A549 (cell line): ENCODE measurements at regions not wholly inside any gene's neighbourhood (a gene's known extent, or its start where the extent isn't known, plus 50 kb on each side); places are given as distances from the start of the nearest gene placed in this dataset.

Experiments
- ATAC-seq, 2 experiments: fragments of 200-7000 bp in 1 of 2; fragments of >200 bp in 1 of 2; cut with Nextera tagmentation in 1 of 2; cut with Tn5 transposase in 1 of 2; 3 replicates each; pipeline versions ENCODE4 v1.8.0 to v1.9.1; 2018 to 2020; ENCODE audit warnings: mild to moderate bottlenecking in 1 of 2, moderate library complexity in 1 of 2
- CTCF ChIA-PET: fragments of 300-600 bp; sonication (Branson Sonifier 250); formaldehyde crosslinking; extraction: SDS; loops from one replicate; lab custom pipeline; 2021; ENCODE audit warnings: antibody characterized with exemption, inconsistent platforms; lab: Yijun Ruan, JAX
- POLR2A ChIA-PET: fragments of 350-600 bp; formaldehyde crosslinking; extraction: SDS; loops from one replicate; lab custom pipeline; 2021; ENCODE audit warnings: antibody characterized with exemption, inconsistent platforms; lab: Yijun Ruan, JAX
- DNase-seq, 2 experiments: peaks; one replicate each; pipeline versions ENCODE4 v3.0.0 to v3.0.0-alpha.2; 2011 to 2016; ENCODE audit warnings: low read depth in 1 of 2, low spot score in 1 of 2
- FAIRE-seq: peaks from 2 replicates; lab custom pipeline; 2011; peaks lifted over from hg19 to GRCh38; lab: Jason Lieb, UNC
- H3K27ac ChIP-seq, 2 experiments: fragments of >200 bp; sonication (Bioruptor Twin); formaldehyde crosslinking; 3 replicates each; pipeline ENCODE4 v1.5.1; 2016 to 2017
- H3K4me1 ChIP-seq: fragments of >200 bp; sonication (Bioruptor Twin); formaldehyde crosslinking; 3 replicates; pipeline ENCODE4 v1.6.1; 2016
- H3K4me2 ChIP-seq: fragments of >200 bp; sonication (Bioruptor Twin); formaldehyde crosslinking; 3 replicates; pipeline ENCODE4 v1.6.1; 2016
- H3K4me3 ChIP-seq: fragments of >200 bp; sonication (Bioruptor Twin); formaldehyde crosslinking; 3 replicates; pipeline ENCODE4 v1.5.1; 2016
- H3K9me3 ChIP-seq: fragments of >200 bp; sonication (Bioruptor Twin); formaldehyde crosslinking; 3 replicates; pipeline ENCODE4 v1.6.1; 2016
- ATOH8 ChIP-seq: fragments of 250-450 bp; sonication (Bioruptor Pico); IDR thresholded peaks from 2 replicates; pipeline ENCODE4 v1.5.0; 2020; ENCODE audit warnings: low read depth, mild to moderate bottlenecking, moderate library complexity
- BCL3 ChIP-seq: fragments of >200 bp; sonication (Bioruptor Twin); formaldehyde crosslinking; IDR thresholded peaks from 3 replicates; pipeline ENCODE4 v1.6.1; 2016
- CBX8 ChIP-seq: fragments of 200-600 bp; sonication (generic); IDR thresholded peaks from 2 replicates; pipeline ENCODE4 v1.6.1; 2016
- CEBPB ChIP-seq, 2 experiments: fragments of >200 bp in 1 of 2; sonication (Bioruptor Twin) in 1 of 2; formaldehyde crosslinking in 1 of 2; IDR thresholded peaks; 2 replicates each; pipeline ENCODE4 v1.6.1; 2012 to 2016
- EHF ChIP-seq: fragments of 250-450 bp; sonication (Bioruptor Pico); IDR thresholded peaks from 2 replicates; pipeline ENCODE4 v1.5.0; 2020; ENCODE audit warnings: mild to moderate bottlenecking
- EHMT2 ChIP-seq: fragments of 200-600 bp; sonication (generic); IDR thresholded peaks from 2 replicates; pipeline ENCODE4 v1.6.1; 2016; ENCODE audit warnings: antibody characterized with exemption, low read depth, mild to moderate bottlenecking, moderate library complexity
- ELK1 ChIP-seq: fragments of 150-350 bp; IDR thresholded peaks from 2 replicates; pipeline ENCODE4 v1.6.1; 2014; ENCODE audit warnings: low read depth, mild to moderate bottlenecking, low read length
- ESRRA ChIP-seq: fragments of 150-350 bp; IDR thresholded peaks from 2 replicates; pipeline ENCODE4 v1.6.1; 2014; ENCODE audit warnings: mild to moderate bottlenecking, low read length, borderline replicate concordance
- GATA3 ChIP-seq: IDR thresholded peaks from 2 replicates; pipeline ENCODE4 v1.6.1; 2012; ENCODE audit warnings: borderline replicate concordance
- HDAC2 ChIP-seq: fragments of 200-600 bp; sonication (generic); IDR thresholded peaks from 2 replicates; pipeline ENCODE4 v1.6.1; 2016
- HEYL ChIP-seq: fragments of 250-450 bp; sonication (Bioruptor Pico); IDR thresholded peaks from 2 replicates; pipeline ENCODE4 v1.8.0; 2021; ENCODE audit warnings: mild to moderate bottlenecking, moderate library complexity
- HOXA7 ChIP-seq: fragments of 250-450 bp; sonication (Bioruptor Pico); IDR thresholded peaks from 2 replicates; pipeline ENCODE4 v1.5.0; 2020; ENCODE audit warnings: mild to moderate bottlenecking, moderate library complexity
- HOXB13 ChIP-seq: fragments of 250-450 bp; sonication (Bioruptor Pico); IDR thresholded peaks from 2 replicates; pipeline ENCODE4 v1.5.0; 2020; ENCODE audit warnings: low read depth, mild to moderate bottlenecking, moderate library complexity
- JUN ChIP-seq, 2 experiments: fragments of >200 bp; sonication (Bioruptor Twin); formaldehyde crosslinking; IDR thresholded peaks; 2 replicates in 1 of 2; 3 replicates in 1 of 2; pipeline ENCODE4 v1.6.1; 2016 to 2017
- MAZ ChIP-seq: fragments of 150-350 bp; IDR thresholded peaks from 2 replicates; pipeline ENCODE4 v1.6.1; 2014; ENCODE audit warnings: antibody characterized with exemption, low read depth, low read length, borderline replicate concordance
- NPAS2 ChIP-seq: fragments of 250-450 bp; sonication (Bioruptor Pico); IDR thresholded peaks from 2 replicates; pipeline ENCODE4 v1.8.0; 2022; ENCODE audit warnings: mild to moderate bottlenecking, moderate library complexity, borderline replicate concordance
- POLR2A ChIP-seq: IDR thresholded peaks from 2 replicates; pipeline ENCODE4 v1.6.1; 2012; ENCODE audit warnings: mild to moderate bottlenecking, low read length
- RARB ChIP-seq: fragments of 250-450 bp; sonication (Bioruptor Pico); IDR thresholded peaks from 2 replicates; pipeline ENCODE4 v1.8.0; 2021; ENCODE audit warnings: mild to moderate bottlenecking, moderate library complexity
- RCOR1 ChIP-seq: fragments of 150-350 bp; IDR thresholded peaks from 2 replicates; pipeline ENCODE4 v1.6.1; 2014; ENCODE audit warnings: antibody characterized with exemption, low read length, low read depth
- REST ChIP-seq: fragments of 200-600 bp; sonication (generic); IDR thresholded peaks from 2 replicates; pipeline ENCODE4 v1.6.1; 2016; ENCODE audit warnings: antibody characterized with exemption, mild to moderate bottlenecking, moderate library complexity
- RNF2 ChIP-seq: fragments of 200-600 bp; sonication (generic); IDR thresholded peaks from 2 replicates; pipeline ENCODE4 v1.6.1; 2016; ENCODE audit warnings: low read depth, mild to moderate bottlenecking, antibody characterized with exemption, moderate library complexity, borderline replicate concordance
- SMC3 ChIP-seq: fragments of >200 bp; sonication (Bioruptor Twin); formaldehyde crosslinking; IDR thresholded peaks from 3 replicates; pipeline ENCODE4 v1.6.1; 2018; ENCODE audit warnings: inconsistent platforms
- ZFP36 ChIP-seq: fragments of 450-650 bp; IDR thresholded peaks from 2 replicates; pipeline ENCODE4 v1.6.1; 2014; ENCODE audit warnings: borderline replicate concordance; ENCODE audit not compliant: partially characterized antibody

- TF ChIP-seq NPAS2 (CRISPR knock-in tag) = no peak
- TF ChIP-seq SMC3 = no peak
- no peak for TF ChIP-seq ATOH8 (CRISPR knock-in tag)
- no peak for TF ChIP-seq POLR2A
- TF ChIP-seq HOXB13 = no peak
- no peak for TF ChIP-seq CBX8
- TF ChIP-seq RARB (CRISPR knock-in tag) = no peak
- Histone ChIP-seq H3K9me3 (no peaks in the 10 kb centered on the region), H3K4me1 (no peaks in the 10 kb centered on the region), H3K27ac (no peak overlapping the region), H3K4me2 (no peak overlapping the region), H3K4me3 (no peak overlapping the region)
- ATAC-seq (no peak), DNase-seq (no peak), FAIRE-seq (no peak)
- POLR2A ChIA-PET = no interaction called here
- CTCF ChIA-PET = interaction anchor here (0.6 kb wide), 1 partner anchor 60 kb away, joined by 3 read pairs; no protein-coding TSS in a partner anchor
Measured at GRCh38 chr4:92100975-92101374, 202.8 kb upstream of the GRID2 start.

GRCh38 chr4:92101737-92102172 is 202.0 kb upstream of the GRID2 start:
- ATAC-seq = no peak
- no peaks in the 10 kb centered on the region for H3K4me1 ChIP-seq
- TF ChIP-seq GATA3 = no peak
- TF ChIP-seq EHF (CRISPR knock-in tag) = no peak
- TF ChIP-seq ZFP36 = no peak
- TF ChIP-seq HDAC2 = no peak
- no peak for TF ChIP-seq CBX8
- TF ChIP-seq JUN (IDR thresholded peaks at IDR 0.05) = no peak
- no peak for TF ChIP-seq MAZ
- no peak for TF ChIP-seq CEBPB (IDR thresholded peaks at IDR 0.05)
- no peak for TF ChIP-seq ESRRA
- TF ChIP-seq HOXA7 (CRISPR knock-in tag) = no peak
- TF ChIP-seq RCOR1 = no peak
- TF ChIP-seq RNF2 = no peak
- no peak for TF ChIP-seq EHMT2
- no peak for TF ChIP-seq HEYL
- no peak for TF ChIP-seq REST
- TF ChIP-seq ELK1 = no peak
- TF ChIP-seq BCL3 = no peak
- TF ChIP-seq, all 56 proteins: peak for 0
- CTCF ChIA-PET = interaction anchor here (0.6 kb wide), 2 partner anchors 116 to 547 kb away, joined by 3 to 4 read pairs; no protein-coding TSS in a partner anchor
- DNase-seq (no peak), FAIRE-seq (no peak)
- no peak overlapping the region for H3K4me2 ChIP-seq
- POLR2A ChIA-PET = no interaction called here
- H3K9me3 ChIP-seq = no peaks in the 10 kb centered on the region
- no peak overlapping the region for H3K27ac ChIP-seq
- H3K4me3 ChIP-seq = no peak overlapping the region
